OCI-LY1 (cell line): ENCODE measurements at regions not wholly inside any gene's neighbourhood (a gene's known extent, or its start where the extent isn't known, plus 50 kb on each side); places are given as distances from the start of the nearest gene placed in this dataset.

Experiments used
- CTCF ChIP-seq: fragments of 200-600 bp; sonication (generic), shearing (Covaris generic); IDR thresholded peaks from 2 replicates; pipeline ENCODE4 v1.5.1; 2017; ENCODE audit warnings: mild to moderate bottlenecking, antibody characterized with exemption, low read length, moderate library complexity, mixed read lengths
- EZH2 ChIP-seq: fragments of 200-600 bp; sonication (generic), shearing (Covaris generic); IDR thresholded peaks from 2 replicates; pipeline ENCODE4 v1.8.0; 2017; ENCODE audit warnings: borderline replicate concordance, mixed run types, mild to moderate bottlenecking, antibody characterized with exemption, low read length, moderate library complexity, mixed read lengths

- no peak for TF ChIP-seq CTCF
- TF ChIP-seq EZH2 = no peak
Measured at GRCh38 chr11:15602785-15603567, 488.3 kb downstream of the INSC start.
